HuH-7 (cell line): ENCODE measurements at regions not wholly inside any gene's neighbourhood (a gene's known extent, or its start where the extent isn't known, plus 50 kb on each side); places are given as distances from the start of the nearest gene placed in this dataset.

Experiments
- DNase-seq: peaks from one replicate; pipeline ENCODE4 v3.0.0; 2011; ENCODE audit warnings: low spot score

GRCh38 chr5:61910771-61911170 is 395.2 kb upstream of the KIF2A start:
- DNase-seq: no peak

- DNase-seq: no peak
Measured at GRCh38 chr5:61912559-61912958, 393.4 kb upstream of the KIF2A start.

GRCh38 chr5:61915646-61916045 is 390.4 kb upstream of the KIF2A start:
- no peak for DNase-seq

GRCh38 chr5:61916621-61917620 is 389.1 kb upstream of the KIF2A start:
- no peak for DNase-seq

- DNase-seq: no peak
Measured at GRCh38 chr5:61918611-61919010, 387.4 kb upstream of the KIF2A start.

GRCh38 chr5:61919920-61920319 is 386.1 kb upstream of the KIF2A start:
- DNase-seq: peak; percentile 31

- no peak for DNase-seq
Measured at GRCh38 chr5:61924251-61924650, 381.8 kb upstream of the KIF2A start.

- DNase-seq: no peak
Measured at GRCh38 chr5:61926911-61927310, 379.1 kb upstream of the KIF2A start.

- no peak for DNase-seq
Measured at GRCh38 chr5:61931236-61931635, 374.8 kb upstream of the KIF2A start.

- peak; percentile 26 for DNase-seq
Measured at GRCh38 chr5:61933787-61934626, 372.0 kb upstream of the KIF2A start.

GRCh38 chr5:61941637-61942036 is 364.4 kb upstream of the KIF2A start:
- no peak for DNase-seq

- DNase-seq: no peak
Measured at GRCh38 chr5:61942462-61943049, 363.4 kb upstream of the KIF2A start.

GRCh38 chr5:61943713-61944112 is 362.3 kb upstream of the KIF2A start:
- DNase-seq: no peak

GRCh38 chr5:61948151-61948550 is 357.9 kb upstream of the KIF2A start:
- DNase-seq: no peak

GRCh38 chr5:61949054-61949678 is 356.8 kb upstream of the KIF2A start:
- no peak for DNase-seq

GRCh38 chr5:61949679-61950435 is 356.1 kb upstream of the KIF2A start:
- DNase-seq: no peak

GRCh38 chr5:61951295-61951694 is 354.7 kb upstream of the KIF2A start:
- no peak for DNase-seq

GRCh38 chr5:61953913-61954312 is 352.1 kb upstream of the KIF2A start:
- DNase-seq: no peak

- DNase-seq: no peak
Measured at GRCh38 chr5:61964201-61964600, 341.8 kb upstream of the KIF2A start.

- no peak for DNase-seq
Measured at GRCh38 chr5:61965069-61965468, 340.9 kb upstream of the KIF2A start.

- no peak for DNase-seq
Measured at GRCh38 chr5:61965490-61965889, 340.5 kb upstream of the KIF2A start.
